ENCODE measurements at regions not wholly inside any gene's neighbourhood (a gene's known extent, or its start where the extent isn't known, plus 50 kb on each side); places are given as distances from the start of the nearest gene placed in this dataset.

- TF ChIP-seq POLR2AphosphoS5 (IDR thresholded peaks at IDR 0.05; ENCODE audit: low read depth, low read length) (no peak), TAF1 (IDR thresholded peaks at IDR 0.05; ENCODE audit: borderline replicate concordance, insufficient read depth, low read length) (no peak), FOXP2 (optimal IDR thresholded peaks at IDR 0.05; ENCODE audit: borderline replicate concordance, extremely low read depth, extremely low read length, insufficient read depth) (no peak)
- TF ChIP-seq, protein P1, sequence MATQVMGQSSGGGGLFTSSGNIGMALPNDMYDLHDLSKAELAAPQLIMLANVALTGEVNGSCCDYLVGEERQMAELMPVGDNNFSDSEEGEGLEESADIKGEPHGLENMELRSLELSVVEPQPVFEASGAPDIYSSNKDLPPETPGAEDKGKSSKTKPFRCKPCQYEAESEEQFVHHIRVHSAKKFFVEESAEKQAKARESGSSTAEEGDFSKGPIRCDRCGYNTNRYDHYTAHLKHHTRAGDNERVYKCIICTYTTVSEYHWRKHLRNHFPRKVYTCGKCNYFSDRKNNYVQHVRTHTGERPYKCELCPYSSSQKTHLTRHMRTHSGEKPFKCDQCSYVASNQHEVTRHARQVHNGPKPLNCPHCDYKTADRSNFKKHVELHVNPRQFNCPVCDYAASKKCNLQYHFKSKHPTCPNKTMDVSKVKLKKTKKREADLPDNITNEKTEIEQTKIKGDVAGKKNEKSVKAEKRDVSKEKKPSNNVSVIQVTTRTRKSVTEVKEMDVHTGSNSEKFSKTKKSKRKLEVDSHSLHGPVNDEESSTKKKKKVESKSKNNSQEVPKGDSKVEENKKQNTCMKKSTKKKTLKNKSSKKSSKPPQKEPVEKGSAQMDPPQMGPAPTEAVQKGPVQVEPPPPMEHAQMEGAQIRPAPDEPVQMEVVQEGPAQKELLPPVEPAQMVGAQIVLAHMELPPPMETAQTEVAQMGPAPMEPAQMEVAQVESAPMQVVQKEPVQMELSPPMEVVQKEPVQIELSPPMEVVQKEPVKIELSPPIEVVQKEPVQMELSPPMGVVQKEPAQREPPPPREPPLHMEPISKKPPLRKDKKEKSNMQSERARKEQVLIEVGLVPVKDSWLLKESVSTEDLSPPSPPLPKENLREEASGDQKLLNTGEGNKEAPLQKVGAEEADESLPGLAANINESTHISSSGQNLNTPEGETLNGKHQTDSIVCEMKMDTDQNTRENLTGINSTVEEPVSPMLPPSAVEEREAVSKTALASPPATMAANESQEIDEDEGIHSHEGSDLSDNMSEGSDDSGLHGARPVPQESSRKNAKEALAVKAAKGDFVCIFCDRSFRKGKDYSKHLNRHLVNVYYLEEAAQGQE (IDR thresholded peaks at IDR 0.05; ENCODE audit: insufficient read depth in 1 of 2, low read depth in 2 of 2, low read length in 2 of 2): no peak
Observed at GRCh38 chr1:30337324-30337620, 386.1 kb downstream of the MATN1 start.

All from PFSK-1 (cell line).